ENCODE measurements at regions not wholly inside any gene's neighbourhood (a gene's known extent, or its start where the extent isn't known, plus 50 kb on each side); places are given as distances from the start of the nearest gene placed in this dataset.

DNA sequence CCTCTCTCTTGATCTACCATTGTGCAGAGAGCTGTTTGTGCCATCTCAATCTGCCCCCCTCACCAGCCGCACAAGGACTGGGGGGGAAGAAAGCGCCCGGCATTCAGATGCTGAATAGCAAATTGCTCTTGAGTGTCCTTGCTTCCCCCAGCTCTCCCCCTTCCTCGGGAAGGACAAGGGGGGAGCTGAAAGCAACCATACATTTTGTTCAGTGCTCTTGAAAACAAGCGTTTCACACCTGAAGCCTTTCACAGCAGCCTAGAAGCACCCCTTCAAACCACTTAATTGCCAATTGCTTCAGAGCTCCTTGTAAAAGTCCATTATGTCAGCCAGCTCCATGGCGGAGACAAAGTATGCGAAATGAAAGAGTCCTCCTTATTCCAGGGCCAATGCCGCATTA, 540.1 kb downstream of the NR2F2 start:
- TF ChIP-seq ZNF274 (IDR thresholded peaks at IDR 0.05; ENCODE audit: low read depth, low read length) (no peak), YY1 (IDR thresholded peaks at IDR 0.05; ENCODE audit: insufficient read depth, insufficient read length) (no peak), SUZ12 (IDR thresholded peaks at IDR 0.05; ENCODE audit: extremely low read depth, insufficient read depth, insufficient read length) (no peak)
